Uterus (tissue), 2 donors: ENCODE measurements at regions not wholly inside any gene's neighbourhood (a gene's known extent, or its start where the extent isn't known, plus 50 kb on each side); places are given as distances from the start of the nearest gene placed in this dataset.

ENCODE experiments used
- POLR2A ChIP-seq, 2 donors: fragments of 450-650 bp; IDR thresholded peaks; one replicate each; pipeline ENCODE4 v1.6.1; 2016; ENCODE audit warnings: antibody characterized with exemption in 2 of 2, mild to moderate bottlenecking in 1 of 2, moderate library complexity in 1 of 2
- TF ChIP-seq, protein P1 (sequence below), 4 experiments: fragments of 200-600 bp in 2 of 4; fragments of 450-650 bp in 2 of 4; sonication (generic) in 2 of 4; IDR thresholded peaks; one replicate each; pipeline ENCODE4 v1.5.1; 2016 to 2019; ENCODE audit warnings: antibody characterized with exemption in 4 of 4, mild to moderate bottlenecking in 2 of 4, moderate library complexity in 1 of 4

DNA sequence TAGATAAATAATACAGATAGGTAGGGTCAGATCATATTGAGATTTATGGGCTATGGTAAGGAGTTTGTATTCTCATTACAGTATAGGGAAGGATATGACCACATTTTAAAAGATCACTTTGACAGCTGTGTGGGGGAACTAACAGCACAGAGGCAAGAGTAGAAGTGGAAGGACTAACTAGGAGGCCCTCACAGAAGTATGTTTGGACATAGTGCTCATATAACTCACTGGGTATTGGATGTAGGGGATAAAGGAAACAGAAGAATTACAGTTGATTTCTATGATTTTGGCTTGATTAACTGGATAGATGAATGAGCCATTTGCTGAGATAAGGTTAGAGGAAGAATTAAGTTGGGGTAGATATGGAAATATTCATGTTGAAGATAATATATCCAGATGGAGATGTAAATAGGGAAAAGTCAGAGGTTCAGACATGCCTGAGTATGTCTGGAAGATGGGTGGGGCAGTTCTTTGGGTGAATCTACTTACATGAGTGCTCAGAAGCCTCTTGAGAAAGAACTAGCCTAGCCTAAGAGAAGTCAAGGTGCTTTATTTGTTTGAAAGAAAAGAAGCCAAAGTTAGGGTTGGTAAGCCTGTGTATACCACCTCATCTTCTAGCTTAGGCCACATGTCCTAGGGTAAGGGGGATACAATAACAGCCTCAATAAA lies 133.4 kb downstream of the NDFIP2 start:
- TF ChIP-seq, protein P1, sequence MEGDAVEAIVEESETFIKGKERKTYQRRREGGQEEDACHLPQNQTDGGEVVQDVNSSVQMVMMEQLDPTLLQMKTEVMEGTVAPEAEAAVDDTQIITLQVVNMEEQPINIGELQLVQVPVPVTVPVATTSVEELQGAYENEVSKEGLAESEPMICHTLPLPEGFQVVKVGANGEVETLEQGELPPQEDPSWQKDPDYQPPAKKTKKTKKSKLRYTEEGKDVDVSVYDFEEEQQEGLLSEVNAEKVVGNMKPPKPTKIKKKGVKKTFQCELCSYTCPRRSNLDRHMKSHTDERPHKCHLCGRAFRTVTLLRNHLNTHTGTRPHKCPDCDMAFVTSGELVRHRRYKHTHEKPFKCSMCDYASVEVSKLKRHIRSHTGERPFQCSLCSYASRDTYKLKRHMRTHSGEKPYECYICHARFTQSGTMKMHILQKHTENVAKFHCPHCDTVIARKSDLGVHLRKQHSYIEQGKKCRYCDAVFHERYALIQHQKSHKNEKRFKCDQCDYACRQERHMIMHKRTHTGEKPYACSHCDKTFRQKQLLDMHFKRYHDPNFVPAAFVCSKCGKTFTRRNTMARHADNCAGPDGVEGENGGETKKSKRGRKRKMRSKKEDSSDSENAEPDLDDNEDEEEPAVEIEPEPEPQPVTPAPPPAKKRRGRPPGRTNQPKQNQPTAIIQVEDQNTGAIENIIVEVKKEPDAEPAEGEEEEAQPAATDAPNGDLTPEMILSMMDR (IDR thresholded peaks at IDR 0.05), result no peak
- TF ChIP-seq POLR2A (IDR thresholded peaks at IDR 0.05), result no peak
